ENCODE measurements at regions not wholly inside any gene's neighbourhood (a gene's known extent, or its start where the extent isn't known, plus 50 kb on each side); places are given as distances from the start of the nearest gene placed in this dataset.

GRCh38 chr9:13988944-13989343 is 325.0 kb downstream of the NFIB start:
- Histone ChIP-seq H3K9me3 (ENCODE audit: insufficient read depth, low read depth, low read length) (no peaks in the 10 kb centered on the region), H3K27ac (ENCODE audit: low read depth, low read length) (no peak overlapping the region), H3K9ac (ENCODE audit: low read depth, low read length) (no peak overlapping the region), H3K36me3 (ENCODE audit: insufficient read depth, low read length) (no peaks in the 10 kb centered on the region), H3K4me1 (ENCODE audit: insufficient read depth, low read length) (no peaks in the 10 kb centered on the region), H3K27me3 (ENCODE audit: insufficient read depth, low read length) (no peaks in the 10 kb centered on the region), H3K4me3 (ENCODE audit: low read length) (no peak overlapping the region)
- WGBS, result 80% methylated on average over 1 of the region's 1 CpG

- H3K27ac ChIP-seq (ENCODE audit: low read depth, low read length), result no peak overlapping the region
- H3K4me1 ChIP-seq (ENCODE audit: insufficient read depth, low read length), result no peaks in the 10 kb centered on the region
- H3K9ac ChIP-seq (ENCODE audit: low read depth, low read length), result no peak overlapping the region
- H3K27me3 ChIP-seq (ENCODE audit: insufficient read depth, low read length), result no peaks in the 10 kb centered on the region
- 94% methylated on average over 4 of the region's 4 CpGs for WGBS
- H3K9me3 ChIP-seq (ENCODE audit: insufficient read depth, low read depth, low read length), result no peaks in the 10 kb centered on the region
- no peaks in the 10 kb centered on the region for H3K36me3 ChIP-seq (ENCODE audit: insufficient read depth, low read length)
- H3K4me3 ChIP-seq (ENCODE audit: low read length), result no peak overlapping the region
Measured at GRCh38 chr9:13983607-13984006, 330.3 kb downstream of the NFIB start.

GRCh38 chr9:13979941-13980318 is 334.0 kb downstream of the NFIB start:
- H3K9me3 ChIP-seq (ENCODE audit: insufficient read depth, low read depth, low read length), result no peaks in the 10 kb centered on the region
- H3K27me3 ChIP-seq (ENCODE audit: insufficient read depth, low read length), result no peaks in the 10 kb centered on the region
- H3K36me3 ChIP-seq (ENCODE audit: insufficient read depth, low read length), result no peaks in the 10 kb centered on the region
- WGBS, result no CpG with 5 or more reads among the region's 2 CpGs
- H3K9ac ChIP-seq (ENCODE audit: low read depth, low read length), result no peak overlapping the region
- no peak overlapping the region for H3K27ac ChIP-seq (ENCODE audit: low read depth, low read length)
- H3K4me1 ChIP-seq (ENCODE audit: insufficient read depth, low read length), result no peaks in the 10 kb centered on the region
- no peak overlapping the region for H3K4me3 ChIP-seq (ENCODE audit: low read length)

GRCh38 chr9:13975611-13976290 is 338.2 kb downstream of the NFIB start:
- no peaks in the 10 kb centered on the region for H3K27me3 ChIP-seq (ENCODE audit: insufficient read depth, low read length)
- H3K4me1 ChIP-seq (ENCODE audit: insufficient read depth, low read length), result no peaks in the 10 kb centered on the region
- H3K9me3 ChIP-seq (ENCODE audit: insufficient read depth, low read depth, low read length), result no peaks in the 10 kb centered on the region
- H3K4me3 ChIP-seq (ENCODE audit: low read length), result no peak overlapping the region
- WGBS, result 95% methylated on average over 1 of the region's 1 CpG
- H3K36me3 ChIP-seq (ENCODE audit: insufficient read depth, low read length), result no peaks in the 10 kb centered on the region
- no peak overlapping the region for H3K9ac ChIP-seq (ENCODE audit: low read depth, low read length)
- no peak overlapping the region for H3K27ac ChIP-seq (ENCODE audit: low read depth, low read length)

- no peaks in the 10 kb centered on the region for H3K36me3 ChIP-seq (ENCODE audit: insufficient read depth, low read length)
- no peaks in the 10 kb centered on the region for H3K27me3 ChIP-seq (ENCODE audit: insufficient read depth, low read length)
- 97% methylated on average over 3 of the region's 4 CpGs for WGBS
- H3K4me3 ChIP-seq (ENCODE audit: low read length), result no peak overlapping the region
- no peaks in the 10 kb centered on the region for H3K4me1 ChIP-seq (ENCODE audit: insufficient read depth, low read length)
- H3K9me3 ChIP-seq (ENCODE audit: insufficient read depth, low read depth, low read length), result no peaks in the 10 kb centered on the region
- H3K27ac ChIP-seq (ENCODE audit: low read depth, low read length), result no peak overlapping the region
- no peak overlapping the region for H3K9ac ChIP-seq (ENCODE audit: low read depth, low read length)
Measured at GRCh38 chr9:13974891-13975290, 339.1 kb downstream of the NFIB start.

- Histone ChIP-seq H3K36me3 (ENCODE audit: insufficient read depth, low read length) (no peaks in the 10 kb centered on the region), H3K27ac (ENCODE audit: low read depth, low read length) (no peak overlapping the region), H3K27me3 (ENCODE audit: insufficient read depth, low read length) (no peaks in the 10 kb centered on the region), H3K4me1 (ENCODE audit: insufficient read depth, low read length) (no peaks in the 10 kb centered on the region), H3K9ac (ENCODE audit: low read depth, low read length) (no peak overlapping the region), H3K9me3 (ENCODE audit: insufficient read depth, low read depth, low read length) (no peaks in the 10 kb centered on the region), H3K4me3 (ENCODE audit: low read length) (no peak overlapping the region)
- 88% methylated on average over 10 of the region's 10 CpGs for WGBS
Measured at GRCh38 chr9:13971966-13972655, 341.8 kb downstream of the NFIB start.

GRCh38 chr9:13971415-13971814 is 342.5 kb downstream of the NFIB start:
- Histone ChIP-seq H3K27ac (ENCODE audit: low read depth, low read length) (no peak overlapping the region), H3K4me3 (ENCODE audit: low read length) (no peak overlapping the region), H3K27me3 (ENCODE audit: insufficient read depth, low read length) (no peaks in the 10 kb centered on the region), H3K4me1 (ENCODE audit: insufficient read depth, low read length) (no peaks in the 10 kb centered on the region), H3K9ac (ENCODE audit: low read depth, low read length) (no peak overlapping the region), H3K9me3 (ENCODE audit: insufficient read depth, low read depth, low read length) (no peaks in the 10 kb centered on the region), H3K36me3 (ENCODE audit: insufficient read depth, low read length) (no peaks in the 10 kb centered on the region)
- 91% methylated on average over 4 of the region's 4 CpGs for WGBS

GRCh38 chr9:13970426-13970825 is 343.5 kb downstream of the NFIB start:
- no peaks in the 10 kb centered on the region for H3K9me3 ChIP-seq (ENCODE audit: insufficient read depth, low read depth, low read length)
- H3K36me3 ChIP-seq (ENCODE audit: insufficient read depth, low read length), result no peaks in the 10 kb centered on the region
- no peaks in the 10 kb centered on the region for H3K27me3 ChIP-seq (ENCODE audit: insufficient read depth, low read length)
- 91% methylated on average over 3 of the region's 3 CpGs for WGBS
- no peak overlapping the region for H3K4me3 ChIP-seq (ENCODE audit: low read length)
- no peaks in the 10 kb centered on the region for H3K4me1 ChIP-seq (ENCODE audit: insufficient read depth, low read length)
- H3K27ac ChIP-seq (ENCODE audit: low read depth, low read length), result no peak overlapping the region
- no peak overlapping the region for H3K9ac ChIP-seq (ENCODE audit: low read depth, low read length)

- Histone ChIP-seq H3K27me3 (ENCODE audit: insufficient read depth, low read length) (no peaks in the 10 kb centered on the region), H3K4me1 (ENCODE audit: insufficient read depth, low read length) (no peaks in the 10 kb centered on the region), H3K27ac (ENCODE audit: low read depth, low read length) (no peak overlapping the region), H3K4me3 (ENCODE audit: low read length) (no peak overlapping the region), H3K9ac (ENCODE audit: low read depth, low read length) (no peak overlapping the region), H3K36me3 (ENCODE audit: insufficient read depth, low read length) (no peaks in the 10 kb centered on the region), H3K9me3 (ENCODE audit: insufficient read depth, low read depth, low read length) (no peaks in the 10 kb centered on the region)
- 100% methylated on average over 4 of the region's 4 CpGs for WGBS
Measured at GRCh38 chr9:13970018-13970417, 343.9 kb downstream of the NFIB start.

GRCh38 chr9:13967438-13967837 is 346.5 kb downstream of the NFIB start:
- H3K4me3 ChIP-seq (ENCODE audit: low read length), result no peak overlapping the region
- no peaks in the 10 kb centered on the region for H3K36me3 ChIP-seq (ENCODE audit: insufficient read depth, low read length)
- no peaks in the 10 kb centered on the region for H3K27me3 ChIP-seq (ENCODE audit: insufficient read depth, low read length)
- no peak overlapping the region for H3K9ac ChIP-seq (ENCODE audit: low read depth, low read length)
- no peaks in the 10 kb centered on the region for H3K4me1 ChIP-seq (ENCODE audit: insufficient read depth, low read length)
- WGBS, result 90% methylated on average over 3 of the region's 4 CpGs
- no peak overlapping the region for H3K27ac ChIP-seq (ENCODE audit: low read depth, low read length)
- H3K9me3 ChIP-seq (ENCODE audit: insufficient read depth, low read depth, low read length), result no peaks in the 10 kb centered on the region

GRCh38 chr9:13967011-13967410 is 346.9 kb downstream of the NFIB start:
- Histone ChIP-seq H3K36me3 (ENCODE audit: insufficient read depth, low read length) (no peaks in the 10 kb centered on the region), H3K4me3 (ENCODE audit: low read length) (no peak overlapping the region), H3K9me3 (ENCODE audit: insufficient read depth, low read depth, low read length) (no peaks in the 10 kb centered on the region), H3K27ac (ENCODE audit: low read depth, low read length) (no peak overlapping the region), H3K4me1 (ENCODE audit: insufficient read depth, low read length) (no peaks in the 10 kb centered on the region), H3K9ac (ENCODE audit: low read depth, low read length) (no peak overlapping the region), H3K27me3 (ENCODE audit: insufficient read depth, low read length) (no peaks in the 10 kb centered on the region)
- WGBS, result 95% methylated on average over 1 of the region's 1 CpG
